GM12878 (cell line): ENCODE measurements at regions not wholly inside any gene's neighbourhood (a gene's known extent, or its start where the extent isn't known, plus 50 kb on each side); places are given as distances from the start of the nearest gene placed in this dataset.

Experiments used
- ATAC-seq: fragments of 200-7000 bp; cut with Tn5 transposase; 3 replicates; pipeline ENCODE4 v1.9.1; 2020; ENCODE audit warnings: mild to moderate bottlenecking, moderate library complexity
- BruUV-seq: library from RNA; stranded (reverse); fragments of 400-500 nt; replicated peaks from 2 replicates; lab custom pipeline; 2021; lab: Mats Ljungman, UMichigan
- CTCF ChIA-PET: fragments of 300-600 bp; sonication (Branson Sonifier 250); formaldehyde crosslinking; extraction: SDS; loops from one replicate; lab custom pipeline; 2021; ENCODE audit warnings: inconsistent platforms; lab: Yijun Ruan, JAX
- POLR2A ChIA-PET: fragments of 350-600 bp; formaldehyde crosslinking; extraction: SDS; loops from one replicate; lab custom pipeline; 2021; ENCODE audit warnings: inconsistent platforms; lab: Charles Lee
- RAD21 ChIA-PET: fragments of 300-600 bp; sonication (Branson Sonifier 250); formaldehyde crosslinking; loops from one replicate; lab custom pipeline; 2023; ENCODE audit warnings: antibody characterized with exemption; ENCODE audit not compliant: unreplicated experiment; lab: Charles Lee
- SMC1A ChIA-PET: fragments of 300-600 bp; sonication (Branson Sonifier 250); formaldehyde crosslinking; loops from one replicate; lab custom pipeline; 2023; ENCODE audit not compliant: unreplicated experiment, uncharacterized antibody; lab: Charles Lee
- DNase-seq: peaks from one replicate; pipeline ENCODE4 v3.0.0-alpha.2; 2011; ENCODE audit warnings: low read depth, low spot score
- FAIRE-seq: peaks from 3 replicates; lab custom pipeline; 2011; peaks lifted over from hg19 to GRCh38; lab: Jason Lieb, UNC
- H2AFZ ChIP-seq: 2 replicates; pipeline ENCODE4 v1.6.0; 2011; ENCODE audit warnings: low read depth, low read length, control low read depth; ENCODE audit not compliant: control insufficient read depth
- H3K27ac ChIP-seq: 2 replicates; pipeline ENCODE4 v1.5.1; 2011; ENCODE audit warnings: control low read depth; ENCODE audit not compliant: control insufficient read depth, insufficient read depth
- H3K27me3 ChIP-seq, 2 experiments: replicated peaks in 1 of 2; 2 replicates each; pipeline versions ENCODE4 v1.6.0 to v1.6.1; 2011; ENCODE audit warnings: low read length in 1 of 2; ENCODE audit not compliant: control insufficient read depth in 2 of 2, insufficient read depth in 2 of 2
- H3K36me3 ChIP-seq, 2 experiments: 2 replicates each; pipeline ENCODE4 v1.5.1; 2011; ENCODE audit warnings: low read length in 1 of 2; ENCODE audit not compliant: control insufficient read depth in 2 of 2, insufficient read depth in 2 of 2
- H3K4me1 ChIP-seq: 2 replicates; pipeline ENCODE4 v1.6.1; 2011; ENCODE audit warnings: mild to moderate bottlenecking, low read length, moderate library complexity, mixed read lengths; ENCODE audit not compliant: control insufficient read depth, insufficient read depth
- H3K4me2 ChIP-seq: 2 replicates; pipeline ENCODE4 v1.6.0; 2011; ENCODE audit warnings: control low read depth; ENCODE audit not compliant: control insufficient read depth, insufficient read depth
- H3K4me3 ChIP-seq: fragments of 200-600 bp; sonication (generic); 2 replicates; pipeline ENCODE4 v1.5.1; 2016
- H3K79me2 ChIP-seq: 2 replicates; pipeline ENCODE4 v1.6.0; 2011; ENCODE audit warnings: low read length; ENCODE audit not compliant: control insufficient read depth, insufficient read depth
- H3K9ac ChIP-seq: 2 replicates; pipeline ENCODE4 v1.8.0; 2011; ENCODE audit warnings: low read length, control low read depth, mixed read lengths; ENCODE audit not compliant: control insufficient read depth, insufficient read depth
- H3K9me3 ChIP-seq: replicated peaks from 3 replicates; pipeline ENCODE4 v1.5.1; 2011; ENCODE audit warnings: mild to moderate bottlenecking, low read length; ENCODE audit not compliant: control insufficient read depth, insufficient read depth
- H4K20me1 ChIP-seq: 2 replicates; pipeline ENCODE4 v1.6.0; 2011; ENCODE audit not compliant: control insufficient read depth, insufficient read depth
- BCL11A ChIP-seq: IDR thresholded peaks from 2 replicates; pipeline ENCODE4 v1.6.1; 2011; ENCODE audit warnings: low read depth, low read length
- BHLHE40 ChIP-seq, 2 experiments: fragments of 450-650 bp in 1 of 2; IDR thresholded peaks; 2 replicates each; pipeline ENCODE4 v1.6.1; 2011 to 2017; ENCODE audit warnings: low read depth in 2 of 2, borderline replicate concordance in 1 of 2, improper control_type of control experiment in 1 of 2, low read length in 1 of 2, mild to moderate bottlenecking in 1 of 2
- BMI1 ChIP-seq: fragments of 450-650 bp; IDR thresholded peaks from 2 replicates; pipeline ENCODE4 v1.6.1; 2016; ENCODE audit warnings: mild to moderate bottlenecking, moderate library complexity, borderline replicate concordance
- FOXK2 ChIP-seq: fragments of 450-650 bp; IDR thresholded peaks from 2 replicates; pipeline ENCODE4 v1.6.1; 2017; ENCODE audit warnings: mild to moderate bottlenecking, moderate library complexity
- NR2C1 ChIP-seq: fragments of 450-650 bp; IDR thresholded peaks from 2 replicates; pipeline ENCODE4 v1.6.1; 2017; ENCODE audit warnings: antibody characterized with exemption, mild to moderate bottlenecking, moderate library complexity
- NR2F1 ChIP-seq: fragments of 450-650 bp; conservative IDR thresholded peaks from 2 replicates; pipeline ENCODE4 v1.6.1; 2017; ENCODE audit warnings: mild to moderate bottlenecking
- RB1 ChIP-seq: fragments of 450-650 bp; formaldehyde crosslinking; IDR thresholded peaks from 2 replicates; pipeline ENCODE4 v1.6.1; 2017; ENCODE audit warnings: mild to moderate bottlenecking, borderline replicate concordance
- RCOR1 ChIP-seq: conservative IDR thresholded peaks from 2 replicates; pipeline ENCODE4 v1.6.1; 2012; ENCODE audit warnings: low read depth, low read length, improper control_type of control experiment
- SIN3A ChIP-seq: IDR thresholded peaks from 2 replicates; pipeline ENCODE4 v1.6.1; 2012; ENCODE audit warnings: low read depth, low read length, improper control_type of control experiment
- SMAD1 ChIP-seq: fragments of 450-650 bp; IDR thresholded peaks from 2 replicates; pipeline ENCODE4 v1.6.1; 2018; ENCODE audit warnings: mild to moderate bottlenecking, low read depth; ENCODE audit not compliant: partially characterized antibody
- ZNF274 ChIP-seq: IDR thresholded peaks from one replicate; pipeline ENCODE4 v1.8.0; 2011; ENCODE audit not compliant: insufficient read length, insufficient read depth
- WGBS: methylation state at CpG from one replicate; pipeline ENCODE4 v1.1.6; 2016; ENCODE audit warnings: low lambda C conversion rate; ENCODE audit not compliant: insufficient replicate concordance, insufficient coverage; ENCODE audit errors: missing lambda C conversion rate; 5-methylcytosine and 5-hydroxymethylcytosine counted together
- in situ Hi-C: fragments of 300-500 bp; cut with MboI; formaldehyde crosslinking; loops from 9 replicates; pipeline ENCODE4 v1.14.3; 2018; ENCODE audit warnings: mixed read lengths
- intact Hi-C: fragments of 100-400 bp; cut with micrococcal nuclease; formaldehyde crosslinking; loops from one replicate; pipeline ENCODE4 v1.14.2; 2022; ENCODE audit not compliant: unreplicated experiment
- TF ChIP-seq, protein P1 (sequence below): fragments of 450-650 bp; IDR thresholded peaks from 2 replicates; pipeline ENCODE4 v1.6.1; 2017; ENCODE audit warnings: antibody characterized with exemption, mild to moderate bottlenecking, moderate library complexity
- TF ChIP-seq, protein P2 (sequence below): IDR thresholded peaks from 2 replicates; pipeline ENCODE4 v1.6.1; 2012; ENCODE audit warnings: low read depth, low read length, improper control_type of control experiment
- TF ChIP-seq, protein P3 (sequence below): fragments of 450-650 bp; IDR thresholded peaks from 2 replicates; pipeline ENCODE4 v1.6.1; 2017; ENCODE audit warnings: low read depth, mild to moderate bottlenecking, moderate library complexity

DNA sequence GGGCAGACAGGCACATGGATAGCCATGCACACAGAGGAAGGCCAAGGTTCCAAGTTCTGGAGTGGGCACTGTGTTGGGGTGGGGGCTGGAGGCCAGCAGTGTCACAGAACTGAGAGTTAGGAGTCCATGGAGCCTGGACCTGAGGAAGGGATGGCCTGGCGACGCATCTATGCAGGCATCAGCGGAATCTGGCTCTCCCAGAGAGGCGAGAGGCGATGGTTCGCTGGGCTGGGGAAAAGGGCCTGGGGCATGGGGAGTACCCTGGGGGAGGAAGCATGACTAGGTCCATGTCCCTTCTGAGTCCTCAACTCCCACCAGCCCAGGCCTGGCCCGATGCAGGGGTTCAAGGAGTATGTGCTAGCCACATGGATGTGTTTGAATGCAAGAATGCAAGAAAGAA lies 192.8 kb upstream of the LINGO1 start:
- ChIA-PET RAD21 (no interaction called here), CTCF (interaction anchor here (1.4 kb wide), 1 partner anchor 192 kb away, joined by 4 read pairs; no protein-coding TSS in a partner anchor), POLR2A (no interaction called here), SMC1A (no interaction called here)
- H3K27ac ChIP-seq, result no peak overlapping the region
- intact Hi-C loops, result no loop called here
- 23% methylated on average over 7 of the region's 7 CpGs for WGBS
- no peaks in the 10 kb centered on the region for H3K36me3 ChIP-seq
- no peaks in the 10 kb centered on the region for H3K4me1 ChIP-seq
- peaks cover 4 to 9% of the 10 kb centered on the region in 2 experiments for H3K27me3 ChIP-seq
- H3K9me3 ChIP-seq, result no peaks in the 10 kb centered on the region
- in situ Hi-C loops, result no loop called here
- no peak overlapping the region for H3K4me2 ChIP-seq
- no peak overlapping the region for H2AFZ ChIP-seq
- no peaks in the 10 kb centered on the region for H3K79me2 ChIP-seq
- peaks cover 3% of the 10 kb centered on the region for H4K20me1 ChIP-seq
- no peak for ATAC-seq
- no peak for TF ChIP-seq NR2F1
- no peak for TF ChIP-seq SIN3A
- TF ChIP-seq BHLHE40 (IDR thresholded peaks at IDR 0.05; ENCODE audit: borderline replicate concordance in 1 of 2, low read depth in 2 of 2, low read length in 1 of 2), result no peak
- BruUV-seq, result no TSS peak
- no peak overlapping the region for H3K4me3 ChIP-seq
- no peak for FAIRE-seq
- no peak for DNase-seq
- no peak overlapping the region for H3K9ac ChIP-seq

DNA sequence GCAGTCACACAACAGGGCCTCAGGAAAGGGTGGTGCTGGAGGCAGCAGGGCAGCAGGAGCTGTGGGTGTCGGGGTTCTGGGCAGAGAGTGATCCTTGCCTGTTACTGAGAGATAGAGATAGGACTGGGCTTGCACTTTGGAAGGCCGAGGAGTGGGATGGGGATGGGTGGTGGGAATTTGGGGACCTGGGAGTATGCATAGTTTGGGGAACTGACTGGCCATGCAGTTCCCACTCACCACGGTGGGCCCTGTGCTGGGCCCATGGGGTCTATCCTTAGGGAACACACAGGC lies 192.5 kb upstream of the LINGO1 start:
- H2AFZ ChIP-seq, result no peak overlapping the region
- no peak overlapping the region for H3K9ac ChIP-seq
- H3K9me3 ChIP-seq, result no peaks in the 10 kb centered on the region
- FAIRE-seq (no peak), DNase-seq (no peak), ATAC-seq (no peak)
- no peaks in the 10 kb centered on the region for H3K36me3 ChIP-seq
- no TSS peak for BruUV-seq
- H4K20me1 ChIP-seq, result peaks cover 3% of the 10 kb centered on the region
- H3K27me3 ChIP-seq, result peaks cover 6 to 9% of the 10 kb centered on the region in 2 experiments
- no peak overlapping the region for H3K4me3 ChIP-seq
- ChIA-PET POLR2A (no interaction called here), RAD21 (interaction anchor here (1.1 kb wide), 1 partner anchor 12 kb away, joined by 3 read pairs; no protein-coding TSS in a partner anchor), CTCF (interaction anchor here (1.4 kb wide), 2 partner anchors 49 to 192 kb away, joined by 4 read pairs; no protein-coding TSS in a partner anchor), SMC1A (no interaction called here)
- no peaks in the 10 kb centered on the region for H3K79me2 ChIP-seq
- 3% methylated on average over 3 of the region's 3 CpGs for WGBS
- H3K4me2 ChIP-seq, result no peak overlapping the region
- H3K27ac ChIP-seq, result no peak overlapping the region
- H3K4me1 ChIP-seq, result no peaks in the 10 kb centered on the region
- intact Hi-C loops, result no loop called here
- in situ Hi-C loops, result no loop called here
- TF ChIP-seq BMI1, result no peak
- TF ChIP-seq, protein P1, sequence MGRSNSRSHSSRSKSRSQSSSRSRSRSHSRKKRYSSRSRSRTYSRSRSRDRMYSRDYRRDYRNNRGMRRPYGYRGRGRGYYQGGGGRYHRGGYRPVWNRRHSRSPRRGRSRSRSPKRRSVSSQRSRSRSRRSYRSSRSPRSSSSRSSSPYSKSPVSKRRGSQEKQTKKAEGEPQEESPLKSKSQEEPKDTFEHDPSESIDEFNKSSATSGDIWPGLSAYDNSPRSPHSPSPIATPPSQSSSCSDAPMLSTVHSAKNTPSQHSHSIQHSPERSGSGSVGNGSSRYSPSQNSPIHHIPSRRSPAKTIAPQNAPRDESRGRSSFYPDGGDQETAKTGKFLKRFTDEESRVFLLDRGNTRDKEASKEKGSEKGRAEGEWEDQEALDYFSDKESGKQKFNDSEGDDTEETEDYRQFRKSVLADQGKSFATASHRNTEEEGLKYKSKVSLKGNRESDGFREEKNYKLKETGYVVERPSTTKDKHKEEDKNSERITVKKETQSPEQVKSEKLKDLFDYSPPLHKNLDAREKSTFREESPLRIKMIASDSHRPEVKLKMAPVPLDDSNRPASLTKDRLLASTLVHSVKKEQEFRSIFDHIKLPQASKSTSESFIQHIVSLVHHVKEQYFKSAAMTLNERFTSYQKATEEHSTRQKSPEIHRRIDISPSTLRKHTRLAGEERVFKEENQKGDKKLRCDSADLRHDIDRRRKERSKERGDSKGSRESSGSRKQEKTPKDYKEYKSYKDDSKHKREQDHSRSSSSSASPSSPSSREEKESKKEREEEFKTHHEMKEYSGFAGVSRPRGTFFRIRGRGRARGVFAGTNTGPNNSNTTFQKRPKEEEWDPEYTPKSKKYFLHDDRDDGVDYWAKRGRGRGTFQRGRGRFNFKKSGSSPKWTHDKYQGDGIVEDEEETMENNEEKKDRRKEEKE, result no peak
- TF ChIP-seq, protein P2, sequence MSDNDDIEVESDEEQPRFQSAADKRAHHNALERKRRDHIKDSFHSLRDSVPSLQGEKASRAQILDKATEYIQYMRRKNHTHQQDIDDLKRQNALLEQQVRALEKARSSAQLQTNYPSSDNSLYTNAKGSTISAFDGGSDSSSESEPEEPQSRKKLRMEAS, result no peak
- no peak for TF ChIP-seq RB1
- TF ChIP-seq BCL11A, result no peak
- no peak for TF ChIP-seq ZNF274
- TF ChIP-seq RCOR1, result no peak
- TF ChIP-seq SMAD1, result no peak
- TF ChIP-seq, protein P3, sequence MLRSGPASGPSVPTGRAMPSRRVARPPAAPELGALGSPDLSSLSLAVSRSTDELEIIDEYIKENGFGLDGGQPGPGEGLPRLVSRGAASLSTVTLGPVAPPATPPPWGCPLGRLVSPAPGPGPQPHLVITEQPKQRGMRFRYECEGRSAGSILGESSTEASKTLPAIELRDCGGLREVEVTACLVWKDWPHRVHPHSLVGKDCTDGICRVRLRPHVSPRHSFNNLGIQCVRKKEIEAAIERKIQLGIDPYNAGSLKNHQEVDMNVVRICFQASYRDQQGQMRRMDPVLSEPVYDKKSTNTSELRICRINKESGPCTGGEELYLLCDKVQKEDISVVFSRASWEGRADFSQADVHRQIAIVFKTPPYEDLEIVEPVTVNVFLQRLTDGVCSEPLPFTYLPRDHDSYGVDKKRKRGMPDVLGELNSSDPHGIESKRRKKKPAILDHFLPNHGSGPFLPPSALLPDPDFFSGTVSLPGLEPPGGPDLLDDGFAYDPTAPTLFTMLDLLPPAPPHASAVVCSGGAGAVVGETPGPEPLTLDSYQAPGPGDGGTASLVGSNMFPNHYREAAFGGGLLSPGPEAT, result no peak
- no peak for TF ChIP-seq FOXK2
- TF ChIP-seq NR2C1, result no peak
